Astrocyte of the spinal cord (primary cell): ENCODE measurements at regions not wholly inside any gene's neighbourhood (a gene's known extent, or its start where the extent isn't known, plus 50 kb on each side); places are given as distances from the start of the nearest gene placed in this dataset.

Experiments used
- DNase-seq: peaks from one replicate; pipeline ENCODE4 v3.0.0; 2011; ENCODE audit warnings: low read depth, low spot score
- H3K4me3 ChIP-seq: 2 replicates; pipeline ENCODE4 v1.5.1; 2011; ENCODE audit warnings: low read depth, mild to moderate bottlenecking, low read length, moderate library complexity
- CTCF ChIP-seq: IDR thresholded peaks from 2 replicates; pipeline ENCODE4 v1.5.1; 2012; ENCODE audit warnings: low read depth, mild to moderate bottlenecking, low read length, inconsistent platforms
- in situ Hi-C: cut with HindIII; loops from 2 replicates; pipeline ENCODE4 v1.10.0; 2017; ENCODE audit warnings: low sequenced_read_pairs

- DNase-seq: no peak
- in situ Hi-C loops: no loop called here
- TF ChIP-seq CTCF: no peak
- H3K4me3 ChIP-seq: no peak overlapping the region
Observed at GRCh38 chr13:64767054-64767453, 2463.1 kb downstream of the PCDH9 start.

GRCh38 chr13:64765636-64766035 lies 2464.5 kb downstream of the PCDH9 start:
- in situ Hi-C loops: no loop called here
- no peak for DNase-seq
- no peak for TF ChIP-seq CTCF
- H3K4me3 ChIP-seq: no peak overlapping the region

- H3K4me3 ChIP-seq: no peak overlapping the region
- no peak for TF ChIP-seq CTCF
- DNase-seq: peak; percentile 7
- in situ Hi-C loops: no loop called here
Observed at GRCh38 chr13:64758521-64759244, 2471.5 kb downstream of the PCDH9 start.

- H3K4me3 ChIP-seq: no peak overlapping the region
- peak; percentile 16 for DNase-seq
- no peak for TF ChIP-seq CTCF
- in situ Hi-C loops: no loop called here
Observed at GRCh38 chr13:64756621-64757020, 2473.5 kb downstream of the PCDH9 start.

- no peak for TF ChIP-seq CTCF
- in situ Hi-C loops: no loop called here
- DNase-seq: no peak
- no peak overlapping the region for H3K4me3 ChIP-seq
Observed at GRCh38 chr13:64755961-64756360, 2474.2 kb downstream of the PCDH9 start.

- DNase-seq: no peak
- H3K4me3 ChIP-seq: no peak overlapping the region
- no peak for TF ChIP-seq CTCF
- in situ Hi-C loops: no loop called here
Observed at GRCh38 chr13:64753233-64754000, 2476.7 kb downstream of the PCDH9 start.
